IPS-NIHi11 (cell line): ENCODE measurements at regions not wholly inside any gene's neighbourhood (a gene's known extent, or its start where the extent isn't known, plus 50 kb on each side); places are given as distances from the start of the nearest gene placed in this dataset.
A peak's percentile ranks its signal among the peaks of the same experiment; 100 is the strongest.
"Not testable (repeated sequence)": the region's sequence is repeated elsewhere in the genome, so short reads cannot be mapped to it uniquely, and the experiment has no call there.

ENCODE experiments used
- DNase-seq: peaks from one replicate; pipeline ENCODE4 v3.0.0; 2012; ENCODE audit warnings: mixed read lengths, low spot score

GRCh38 chr12:47610686-47611252 is 95.1 kb downstream of the RPAP3 start:
- no peak for DNase-seq

GRCh38 chr12:47609806-47610205 is 96.0 kb downstream of the RPAP3 start:
- DNase-seq, result no peak

- DNase-seq, result not testable (repeated sequence)
Measured at GRCh38 chr12:47608671-47609070, 97.2 kb downstream of the RPAP3 start.

DNA sequence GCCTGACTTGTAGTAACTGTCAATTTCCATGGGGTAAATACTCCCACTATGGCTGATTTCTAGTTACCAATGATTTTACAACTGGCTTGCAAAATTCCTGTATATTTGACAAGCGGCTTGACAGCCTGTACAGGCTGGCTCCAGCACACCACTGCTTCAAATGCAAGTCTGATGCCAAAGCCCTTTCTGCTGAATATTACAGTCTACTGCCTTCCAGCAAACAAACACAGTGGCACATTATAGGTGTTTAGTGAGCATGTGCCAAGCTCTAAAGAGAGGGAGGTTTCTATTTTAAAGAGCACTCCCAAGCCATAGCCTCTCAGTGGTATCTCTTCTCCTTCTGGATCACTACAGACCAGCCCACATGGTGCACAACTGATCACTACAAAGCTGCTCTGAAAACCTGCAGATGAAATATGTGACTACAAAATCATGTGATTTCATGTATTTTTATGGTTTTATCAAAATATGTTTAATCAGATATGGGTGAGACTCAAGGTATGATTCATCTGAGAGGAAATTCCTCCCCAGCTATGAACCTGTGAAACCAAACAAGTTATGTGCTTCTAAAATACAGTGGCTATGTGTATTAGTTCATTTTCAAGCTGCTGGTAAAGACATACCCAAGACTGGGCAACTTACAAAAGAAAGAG is 101.5 kb downstream of the RPAP3 start:
- DNase-seq, result no peak

GRCh38 chr12:47602949-47603558 is 102.8 kb downstream of the RPAP3 start:
- peak; percentile 36 for DNase-seq

DNA sequence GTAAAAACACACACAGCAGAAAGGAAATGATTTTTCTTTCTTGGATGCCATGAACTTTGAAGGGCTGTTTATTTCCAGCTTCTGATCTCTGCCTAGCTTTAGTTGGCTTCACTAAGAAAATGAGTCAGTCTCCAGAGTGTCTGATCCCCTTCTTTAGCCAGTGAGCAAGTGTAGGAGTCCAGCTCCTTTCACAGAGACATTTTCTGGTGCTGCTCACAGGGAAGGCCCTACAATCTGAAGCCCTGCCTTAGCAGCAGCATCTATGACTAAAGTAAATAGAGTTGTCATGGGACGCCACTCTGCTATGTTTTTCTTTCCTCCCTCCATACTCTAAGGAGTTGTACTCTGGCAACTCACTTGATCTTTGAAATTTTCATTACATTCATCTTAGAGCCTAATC is 103.5 kb downstream of the RPAP3 start:
- no peak for DNase-seq

DNA sequence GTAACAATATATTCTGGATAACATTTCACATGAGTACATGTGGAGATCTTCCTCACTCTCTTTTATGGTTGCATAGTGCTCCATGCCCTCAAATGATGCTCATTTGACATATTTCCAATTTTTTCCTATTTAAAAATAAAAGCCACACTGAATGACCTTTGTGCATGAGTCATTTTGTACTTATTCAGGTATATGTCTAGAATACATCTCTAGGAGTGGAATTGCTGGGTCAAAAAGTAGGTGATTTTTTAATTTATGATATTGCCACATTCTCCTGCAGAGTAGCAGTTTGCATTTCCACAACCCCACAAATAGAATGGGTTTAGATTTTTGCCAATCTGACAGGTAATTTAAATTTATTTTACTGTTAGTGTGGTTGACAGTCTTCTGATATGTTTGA is 104.8 kb downstream of the RPAP3 start:
- no peak for DNase-seq

DNA sequence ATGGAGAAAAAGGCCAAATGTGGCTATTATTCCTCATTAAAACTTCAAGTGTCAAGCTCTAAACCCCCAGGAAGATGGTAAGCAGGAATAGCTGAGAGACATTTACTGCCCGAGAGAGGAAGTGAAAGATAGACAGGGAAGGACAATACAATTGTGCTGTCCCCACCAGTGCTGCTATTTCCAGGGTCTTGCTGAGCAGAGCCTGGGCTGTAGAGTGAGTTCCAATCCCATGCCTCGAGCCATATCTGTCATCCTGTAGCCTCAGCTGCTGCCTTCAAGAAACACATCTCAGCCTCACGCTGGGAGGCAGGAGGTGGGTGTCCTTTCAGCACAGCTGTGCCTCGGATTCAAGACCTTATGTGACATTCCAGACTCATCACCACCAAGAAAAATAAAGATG is 114.0 kb downstream of the RPAP3 start:
- no peak for DNase-seq

- DNase-seq, result no peak
Measured at GRCh38 chr12:47591361-47591791, 114.5 kb downstream of the RPAP3 start.

- peak; percentile 24 for DNase-seq
Measured at GRCh38 chr12:47590771-47591360, 115.0 kb downstream of the RPAP3 start.

GRCh38 chr12:47586952-47587669 is 118.7 kb downstream of the RPAP3 start:
- no peak for DNase-seq

- DNase-seq, result no peak
Measured at GRCh38 chr12:47585507-47585906, 120.3 kb downstream of the RPAP3 start.

- DNase-seq, result no peak
Measured at GRCh38 chr12:47578836-47579235, 127.0 kb downstream of the RPAP3 start.

DNA sequence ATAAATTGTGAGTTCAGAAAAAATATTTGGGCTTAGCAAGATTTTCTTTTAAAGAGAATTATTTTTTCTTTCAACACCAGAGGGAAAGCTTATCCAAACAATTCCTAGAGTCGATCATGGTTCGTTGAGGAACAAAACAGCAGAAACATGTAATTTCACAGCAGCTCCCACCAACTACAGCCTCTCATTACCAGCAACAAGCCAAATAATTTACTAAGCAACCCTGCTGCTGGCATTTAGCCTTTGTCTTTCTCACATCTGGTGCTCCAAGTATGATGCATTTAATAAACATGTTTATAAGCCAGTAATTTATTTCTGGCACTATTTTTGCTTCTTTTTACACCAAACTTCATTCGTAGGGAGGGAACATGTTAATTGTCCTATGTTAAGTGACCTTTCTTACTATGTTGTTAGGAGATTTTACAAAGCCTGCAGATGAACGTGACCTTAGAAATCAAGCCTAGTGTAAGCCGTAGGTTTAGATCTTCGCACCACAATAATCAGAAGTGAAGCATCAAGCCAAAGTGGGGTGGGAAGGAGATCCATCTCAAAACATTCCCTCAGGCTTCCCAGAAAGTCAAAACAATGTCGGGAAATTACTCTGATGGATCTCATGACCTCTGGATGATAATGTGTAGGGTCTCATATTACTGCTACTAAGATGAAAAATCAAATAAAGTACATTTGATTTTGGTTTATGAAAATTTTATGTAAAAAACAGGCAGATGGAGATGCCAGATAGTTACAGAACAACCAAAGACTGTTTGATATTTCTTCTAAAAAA is 128.4 kb downstream of the RPAP3 start:
- no peak for DNase-seq

DNA sequence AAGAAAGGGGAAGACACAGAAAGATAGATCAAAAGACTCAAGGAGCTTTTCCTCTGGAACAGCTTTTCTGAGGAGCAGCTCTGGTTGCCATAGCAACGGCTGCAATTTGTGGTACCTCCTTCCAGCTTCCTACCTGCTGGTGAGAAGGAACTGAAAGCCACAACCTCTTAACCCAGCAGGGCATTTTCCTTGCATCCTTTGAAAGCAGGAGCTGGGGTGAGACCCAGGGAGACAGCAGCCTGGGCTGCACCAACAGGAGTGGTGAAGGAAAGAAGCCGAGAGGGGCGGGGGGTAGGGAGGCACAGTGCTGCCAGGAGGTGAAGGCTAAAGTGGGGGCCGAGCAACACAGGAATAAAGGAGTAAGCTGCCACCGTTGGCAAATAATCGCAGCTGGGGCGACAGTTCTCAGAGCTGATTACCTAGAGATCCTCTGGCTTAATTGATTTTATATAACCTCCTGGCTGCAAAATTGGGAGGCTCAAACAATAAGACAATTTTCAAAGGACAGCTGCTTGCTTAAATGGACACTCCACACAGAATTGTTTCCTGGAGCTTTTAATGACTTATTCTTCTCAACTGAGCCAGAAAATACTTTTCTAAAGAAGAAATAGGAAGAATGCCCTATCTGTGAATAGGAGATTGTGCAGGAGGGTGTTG is 129.4 kb downstream of the RPAP3 start:
- DNase-seq, result peak; percentile 63

GRCh38 chr12:47574252-47575021 is 131.4 kb downstream of the RPAP3 start:
- no peak for DNase-seq

- DNase-seq, result no peak
Measured at GRCh38 chr12:47573146-47573659, 132.6 kb downstream of the RPAP3 start.

DNA sequence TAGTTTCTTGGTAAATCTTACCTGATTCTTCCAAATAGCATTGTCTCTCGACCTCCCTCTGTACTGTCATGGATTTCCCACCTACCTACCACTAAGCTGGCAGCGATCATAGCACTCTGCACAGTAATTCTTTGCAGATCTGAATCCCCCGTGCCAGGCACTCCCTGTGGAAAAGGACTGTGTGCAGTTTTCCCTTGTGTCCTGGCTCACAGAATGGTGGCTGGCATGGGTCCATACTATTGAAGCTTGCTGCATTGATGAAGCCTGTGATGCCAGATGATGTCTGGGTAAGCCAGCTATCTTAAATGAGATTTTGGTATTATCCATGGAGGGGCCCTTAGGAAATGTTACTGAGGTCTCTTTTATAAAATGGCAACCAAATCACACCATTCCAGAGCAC is 135.7 kb downstream of the RPAP3 start:
- DNase-seq, result no peak

DNA sequence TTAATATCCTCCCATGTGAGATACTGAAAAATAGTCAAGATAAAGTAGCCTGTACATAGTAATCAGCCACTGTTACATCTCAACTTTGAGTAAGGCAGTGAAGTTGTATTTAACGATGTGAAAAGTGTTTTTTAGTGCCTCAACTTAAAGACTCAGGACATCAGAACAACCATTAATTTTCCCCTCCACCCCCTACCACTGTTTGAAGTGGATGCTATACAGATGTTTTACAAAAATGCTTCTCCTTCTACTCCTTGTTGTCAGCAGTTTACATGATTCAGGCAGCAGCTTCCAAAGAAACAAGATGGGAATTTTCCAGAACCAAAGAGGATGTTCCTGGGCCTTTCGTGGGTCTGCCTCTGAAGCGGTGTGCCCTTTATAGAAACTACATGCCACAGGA is 143.6 kb downstream of the RPAP3 start:
- no peak for DNase-seq

DNA sequence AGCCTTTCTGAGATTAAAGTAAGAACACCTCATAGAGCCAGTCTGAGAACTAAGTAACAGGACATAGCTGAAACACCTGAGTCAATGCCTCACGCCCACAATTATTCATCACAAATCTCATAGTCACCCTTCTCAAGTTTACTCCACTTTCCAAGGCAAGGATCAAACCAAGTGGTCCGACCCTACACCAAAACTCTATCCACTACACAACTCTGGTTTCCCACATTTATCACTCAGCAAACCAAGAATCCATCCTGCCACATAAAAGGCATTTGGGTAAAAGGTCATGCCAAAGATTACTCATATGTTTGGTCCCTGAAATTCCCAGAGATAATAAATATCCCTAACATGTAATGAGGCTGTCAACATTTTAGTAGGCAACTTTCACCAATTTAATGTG is 144.1 kb downstream of the RPAP3 start:
- DNase-seq, result no peak
